Chondrocyte (in vitro differentiated cells): ENCODE measurements at regions not wholly inside any gene's neighbourhood (a gene's known extent, or its start where the extent isn't known, plus 50 kb on each side); places are given as distances from the start of the nearest gene placed in this dataset.

Experiments
- DNase-seq: peaks from one replicate; pipeline ENCODE4 v3.0.0; 2021; ENCODE audit warnings: mixed read lengths, low spot score
- H3K27ac Mint-ChIP-seq: one replicate; pipeline ENCODE4 v1.8.0; 2021; ENCODE audit warnings: mild to moderate bottlenecking, moderate library complexity, mixed read lengths; ENCODE audit not compliant: unreplicated experiment
- H3K27me3 Mint-ChIP-seq: 2 replicates; pipeline ENCODE4 v1.8.0; 2021; ENCODE audit warnings: low read depth, mixed read lengths
- H3K36me3 Mint-ChIP-seq: 2 replicates; pipeline ENCODE4 v1.8.0; 2021; ENCODE audit warnings: low read depth, mixed read lengths
- H3K4me1 Mint-ChIP-seq: 2 replicates; pipeline ENCODE4 v1.8.0; 2021; ENCODE audit warnings: low read depth, mild to moderate bottlenecking, mixed read lengths
- H3K4me3 Mint-ChIP-seq: one replicate; pipeline ENCODE4 v1.8.0; 2021; ENCODE audit warnings: mild to moderate bottlenecking, moderate library complexity, mixed read lengths; ENCODE audit not compliant: unreplicated experiment
- H3K9me3 Mint-ChIP-seq: 2 replicates; pipeline ENCODE4 v1.8.0; 2021; ENCODE audit warnings: low read depth, mixed read lengths
- TF ChIP-seq, protein P1 (sequence below): fragments of 200-600 bp; sonication (generic); IDR thresholded peaks from 2 replicates; pipeline ENCODE4 v1.5.0; 2021; ENCODE audit warnings: antibody characterized with exemption, mild to moderate bottlenecking, moderate library complexity

DNA sequence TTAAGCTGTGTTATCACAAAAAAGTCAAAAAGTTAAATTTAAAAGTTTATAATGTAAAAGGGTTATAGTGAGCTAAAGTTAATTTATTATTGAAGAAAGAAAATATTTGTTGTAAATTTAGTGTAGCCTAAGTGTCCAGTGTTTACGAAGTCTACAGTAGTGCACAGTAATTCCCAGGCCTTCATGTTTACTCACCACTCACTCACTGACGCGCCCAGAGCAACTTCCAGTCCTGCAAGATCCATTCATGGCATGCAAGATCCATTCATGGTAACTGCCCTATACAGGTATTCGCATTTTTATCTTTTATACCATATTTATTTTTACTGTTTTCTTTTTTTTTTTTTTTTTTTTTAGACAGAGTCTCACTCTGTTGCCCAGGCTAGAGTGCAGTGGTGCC, 69.5 kb downstream of the TPRA1 start:
- Mint-ChIP-seq H3K36me3 (peaks cover 4% of the 10 kb centered on the region), H3K27me3 (peaks cover 67% of the 10 kb centered on the region), H3K9me3 (peaks cover 13% of the 10 kb centered on the region), H3K4me3 (no peak overlapping the region), H3K27ac (no peak overlapping the region), H3K4me1 (no peaks in the 10 kb centered on the region)
- TF ChIP-seq, protein P1, sequence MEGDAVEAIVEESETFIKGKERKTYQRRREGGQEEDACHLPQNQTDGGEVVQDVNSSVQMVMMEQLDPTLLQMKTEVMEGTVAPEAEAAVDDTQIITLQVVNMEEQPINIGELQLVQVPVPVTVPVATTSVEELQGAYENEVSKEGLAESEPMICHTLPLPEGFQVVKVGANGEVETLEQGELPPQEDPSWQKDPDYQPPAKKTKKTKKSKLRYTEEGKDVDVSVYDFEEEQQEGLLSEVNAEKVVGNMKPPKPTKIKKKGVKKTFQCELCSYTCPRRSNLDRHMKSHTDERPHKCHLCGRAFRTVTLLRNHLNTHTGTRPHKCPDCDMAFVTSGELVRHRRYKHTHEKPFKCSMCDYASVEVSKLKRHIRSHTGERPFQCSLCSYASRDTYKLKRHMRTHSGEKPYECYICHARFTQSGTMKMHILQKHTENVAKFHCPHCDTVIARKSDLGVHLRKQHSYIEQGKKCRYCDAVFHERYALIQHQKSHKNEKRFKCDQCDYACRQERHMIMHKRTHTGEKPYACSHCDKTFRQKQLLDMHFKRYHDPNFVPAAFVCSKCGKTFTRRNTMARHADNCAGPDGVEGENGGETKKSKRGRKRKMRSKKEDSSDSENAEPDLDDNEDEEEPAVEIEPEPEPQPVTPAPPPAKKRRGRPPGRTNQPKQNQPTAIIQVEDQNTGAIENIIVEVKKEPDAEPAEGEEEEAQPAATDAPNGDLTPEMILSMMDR, result no peak
- no peak for DNase-seq

DNA sequence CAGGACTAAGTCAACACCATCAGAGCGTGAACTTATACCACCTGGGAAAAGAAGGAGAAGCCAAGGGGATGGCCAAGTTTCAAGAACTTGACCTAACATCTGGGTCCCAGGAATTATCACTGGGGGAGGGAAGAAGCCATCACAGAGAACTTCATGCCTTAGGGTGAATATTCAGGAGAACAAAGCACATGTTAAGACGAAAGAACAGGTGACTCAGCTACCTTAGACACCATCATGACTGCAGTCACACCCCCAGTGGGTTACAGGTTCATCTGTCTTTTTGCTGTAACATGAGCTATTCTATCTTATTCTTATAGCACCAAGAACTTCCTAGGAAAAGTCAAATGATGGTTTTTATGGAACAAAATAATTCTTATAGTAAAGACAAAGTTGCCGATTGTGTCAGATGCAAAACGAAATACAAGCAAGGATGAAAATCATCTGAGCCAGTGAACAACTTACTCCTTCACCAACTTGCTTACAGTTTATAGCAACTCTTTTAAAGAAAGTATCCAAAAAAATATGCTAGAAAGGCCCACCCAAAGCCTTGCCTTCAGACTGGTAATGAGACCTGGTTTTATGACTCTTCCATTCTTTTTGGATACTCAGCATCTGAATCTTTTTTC, 72.0 kb downstream of the TPRA1 start:
- DNase-seq, result no peak
- no peak overlapping the region for H3K27ac Mint-ChIP-seq
- H3K36me3 Mint-ChIP-seq, result peaks cover 4% of the 10 kb centered on the region
- H3K27me3 Mint-ChIP-seq, result peaks cover 59% of the 10 kb centered on the region
- TF ChIP-seq, protein P1, result no peak
- H3K4me1 Mint-ChIP-seq, result no peaks in the 10 kb centered on the region
- no peak overlapping the region for H3K4me3 Mint-ChIP-seq
- H3K9me3 Mint-ChIP-seq, result peaks cover 13% of the 10 kb centered on the region

DNA sequence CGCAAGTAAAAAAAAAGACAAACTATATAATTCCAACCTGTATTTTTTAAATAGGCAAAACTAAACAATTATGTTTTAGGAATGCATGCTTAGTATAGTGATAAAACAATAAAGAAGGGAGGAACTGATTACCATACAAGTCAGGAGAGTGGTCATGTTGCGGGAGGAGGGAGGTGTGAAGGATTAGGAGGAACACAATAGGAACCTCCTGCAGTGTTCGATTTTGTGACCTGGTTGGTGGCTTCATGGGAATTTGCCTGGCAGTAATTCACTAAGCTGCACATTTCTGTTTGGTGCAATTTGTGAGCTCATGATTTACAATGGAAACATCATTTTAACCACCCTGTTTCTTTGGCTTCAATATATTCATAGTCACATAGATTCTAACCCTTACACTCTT, 78.3 kb downstream of the TPRA1 start:
- peaks cover 61% of the 10 kb centered on the region for H3K27me3 Mint-ChIP-seq
- no peaks in the 10 kb centered on the region for H3K36me3 Mint-ChIP-seq
- H3K4me3 Mint-ChIP-seq, result no peak overlapping the region
- H3K27ac Mint-ChIP-seq, result no peak overlapping the region
- H3K4me1 Mint-ChIP-seq, result no peaks in the 10 kb centered on the region
- TF ChIP-seq, protein P1, result no peak
- H3K9me3 Mint-ChIP-seq, result no peaks in the 10 kb centered on the region
- no peak for DNase-seq

DNA sequence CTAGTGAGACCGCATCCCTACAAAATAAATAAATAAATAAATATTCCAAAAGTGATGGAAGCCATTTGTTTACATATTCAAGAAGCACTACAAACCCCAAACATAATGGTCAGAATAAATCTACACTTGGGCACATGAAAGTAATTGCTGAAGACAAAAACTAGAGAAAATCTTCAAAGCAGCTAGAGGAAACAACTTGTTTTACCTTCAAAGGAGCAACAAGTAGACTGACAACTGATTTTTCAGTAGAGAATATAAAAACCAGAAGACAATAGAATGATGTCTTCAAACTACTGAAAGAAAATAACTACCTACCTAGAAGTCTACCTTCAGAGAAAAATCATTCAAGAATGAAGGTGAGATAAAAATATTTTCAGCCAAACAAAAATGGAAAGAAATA, 89.4 kb downstream of the TPRA1 start:
- Mint-ChIP-seq H3K36me3 (peaks cover 7% of the 10 kb centered on the region), H3K4me1 (no peaks in the 10 kb centered on the region), H3K27ac (no peak overlapping the region), H3K27me3 (peaks cover 31% of the 10 kb centered on the region), H3K9me3 (peaks cover 27% of the 10 kb centered on the region), H3K4me3 (no peak overlapping the region)
- no peak for DNase-seq
- TF ChIP-seq, protein P1, result no peak

DNA sequence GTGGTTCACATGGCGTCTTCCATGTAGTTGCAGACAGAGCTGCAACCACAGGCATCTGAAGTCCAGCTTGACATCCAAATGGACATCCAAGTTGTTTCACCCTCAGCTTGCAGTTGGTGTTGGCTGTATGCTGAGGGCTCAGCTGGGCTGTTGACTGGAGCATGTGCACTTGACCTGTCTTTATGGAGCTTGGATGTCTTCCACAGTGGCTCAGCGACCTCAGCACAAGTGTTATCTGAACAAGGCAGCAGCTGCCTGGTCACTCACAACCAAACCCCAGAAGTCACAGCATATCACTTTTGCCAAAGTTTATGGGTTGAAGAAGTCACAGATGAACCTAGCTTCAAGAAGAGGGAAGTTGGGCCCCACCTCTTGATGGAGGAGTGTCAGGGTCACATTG, 92.9 kb downstream of the TPRA1 start:
- peaks cover 32% of the 10 kb centered on the region for H3K27me3 Mint-ChIP-seq
- DNase-seq, result no peak
- peaks cover 33% of the 10 kb centered on the region for H3K9me3 Mint-ChIP-seq

More for the DNA sequence above, 92.9 kb downstream of the TPRA1 start:
- TF ChIP-seq, protein P1, result no peak
- peaks cover 9% of the 10 kb centered on the region for H3K36me3 Mint-ChIP-seq
- H3K4me1 Mint-ChIP-seq, result no peaks in the 10 kb centered on the region
- no peak overlapping the region for H3K4me3 Mint-ChIP-seq
- H3K27ac Mint-ChIP-seq, result no peak overlapping the region
